Fibroblast of lung (primary cell): ENCODE measurements at regions not wholly inside any gene's neighbourhood (a gene's known extent, or its start where the extent isn't known, plus 50 kb on each side); places are given as distances from the start of the nearest gene placed in this dataset.

Source experiments
- DNase-seq, 2 donors: peaks; one replicate each; pipeline versions ENCODE4 v3.0.0 to v3.0.0-alpha.2; 2010; ENCODE audit warnings: low read depth in 2 of 2
- H2AFZ ChIP-seq: 2 replicates; pipeline ENCODE4 v1.5.1; 2012; ENCODE audit warnings: low read length, control low read depth, inconsistent platforms
- H3K27ac ChIP-seq: 2 replicates; pipeline ENCODE4 v1.5.1; 2011; ENCODE audit warnings: low read length, control low read depth; ENCODE audit not compliant: insufficient read depth
- H3K27me3 ChIP-seq: 2 replicates; pipeline ENCODE4 v1.5.1; 2011; ENCODE audit warnings: mild to moderate bottlenecking, low read length; ENCODE audit not compliant: control insufficient read depth, insufficient read depth
- H3K36me3 ChIP-seq: 2 replicates; pipeline ENCODE4 v1.5.1; 2011; ENCODE audit warnings: low read length; ENCODE audit not compliant: control insufficient read depth, insufficient read depth
- H3K4me1 ChIP-seq: 2 replicates; pipeline ENCODE4 v1.5.1; 2011; ENCODE audit warnings: low read length; ENCODE audit not compliant: control insufficient read depth, insufficient read depth; ENCODE audit errors: extremely low read depth
- H3K4me2 ChIP-seq: 2 replicates; pipeline ENCODE4 v1.5.1; 2011; ENCODE audit warnings: low read length, control low read depth; ENCODE audit not compliant: insufficient read depth; ENCODE audit errors: extremely low read depth
- H3K4me3 ChIP-seq, 4 experiments: fragments of 200-600 bp in 1 of 4; sonication (generic) in 1 of 4; replicated peaks in 1 of 4; 2 replicates each; pipeline ENCODE4 v1.5.1; 2011 to 2016; ENCODE audit warnings: low read length in 4 of 4, low read depth in 3 of 4, mild to moderate bottlenecking in 3 of 4, control low read depth in 2 of 4, inconsistent platforms in 1 of 4, mixed read lengths in 1 of 4; ENCODE audit not compliant: insufficient read depth in 1 of 4; ENCODE audit errors: control extremely low read depth in 1 of 4
- H3K79me2 ChIP-seq: 2 replicates; pipeline ENCODE4 v1.5.1; 2012; ENCODE audit warnings: mild to moderate bottlenecking, low read length, inconsistent platforms; ENCODE audit not compliant: control insufficient read depth, insufficient read depth
- H3K9ac ChIP-seq: 2 replicates; pipeline ENCODE4 v1.5.1; 2011; ENCODE audit warnings: mild to moderate bottlenecking, low read length, control low read depth; ENCODE audit not compliant: insufficient read depth
- H3K9me3 ChIP-seq: 2 replicates; pipeline ENCODE4 v1.5.1; 2012; ENCODE audit warnings: low read depth, low read length; ENCODE audit not compliant: control insufficient read depth, insufficient read depth
- H4K20me1 ChIP-seq: 2 replicates; pipeline ENCODE4 v1.5.1; 2011; ENCODE audit warnings: low read length; ENCODE audit not compliant: control insufficient read depth, insufficient read depth; ENCODE audit errors: extremely low read depth
- EZH2 ChIP-seq: IDR thresholded peaks from 2 replicates; pipeline ENCODE4 v1.5.1; 2012; ENCODE audit warnings: low read length, control low read depth, mild to moderate bottlenecking; ENCODE audit errors: missing control alignments
- TF ChIP-seq, protein P1 (sequence below), 2 donors: IDR thresholded peaks in 1 of 2; conservative IDR thresholded peaks in 1 of 2; 1 replicate in 1 of 2; 2 replicates in 1 of 2; pipeline ENCODE4 v1.5.1; 2011 to 2012; ENCODE audit warnings: low read length in 2 of 2, control low read depth in 1 of 2, inconsistent platforms in 1 of 2, low read depth in 1 of 2, mild to moderate bottlenecking in 1 of 2

- Histone ChIP-seq H3K4me1 (no peaks in the 10 kb centered on the region), H2AFZ (no peak overlapping the region), H3K4me2 (no peak overlapping the region), H3K36me3 (no peaks in the 10 kb centered on the region), H3K79me2 (no peaks in the 10 kb centered on the region), H3K4me3 (no peak overlapping the region), H3K27me3 (no peaks in the 10 kb centered on the region), H3K9ac (no peak overlapping the region), H3K27ac (no peak overlapping the region), H4K20me1 (no peaks in the 10 kb centered on the region), H3K9me3 (no peaks in the 10 kb centered on the region)
- TF ChIP-seq, protein P1, sequence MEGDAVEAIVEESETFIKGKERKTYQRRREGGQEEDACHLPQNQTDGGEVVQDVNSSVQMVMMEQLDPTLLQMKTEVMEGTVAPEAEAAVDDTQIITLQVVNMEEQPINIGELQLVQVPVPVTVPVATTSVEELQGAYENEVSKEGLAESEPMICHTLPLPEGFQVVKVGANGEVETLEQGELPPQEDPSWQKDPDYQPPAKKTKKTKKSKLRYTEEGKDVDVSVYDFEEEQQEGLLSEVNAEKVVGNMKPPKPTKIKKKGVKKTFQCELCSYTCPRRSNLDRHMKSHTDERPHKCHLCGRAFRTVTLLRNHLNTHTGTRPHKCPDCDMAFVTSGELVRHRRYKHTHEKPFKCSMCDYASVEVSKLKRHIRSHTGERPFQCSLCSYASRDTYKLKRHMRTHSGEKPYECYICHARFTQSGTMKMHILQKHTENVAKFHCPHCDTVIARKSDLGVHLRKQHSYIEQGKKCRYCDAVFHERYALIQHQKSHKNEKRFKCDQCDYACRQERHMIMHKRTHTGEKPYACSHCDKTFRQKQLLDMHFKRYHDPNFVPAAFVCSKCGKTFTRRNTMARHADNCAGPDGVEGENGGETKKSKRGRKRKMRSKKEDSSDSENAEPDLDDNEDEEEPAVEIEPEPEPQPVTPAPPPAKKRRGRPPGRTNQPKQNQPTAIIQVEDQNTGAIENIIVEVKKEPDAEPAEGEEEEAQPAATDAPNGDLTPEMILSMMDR (conservative IDR thresholded peaks at IDR 0.05 in 1 of 2, IDR thresholded peaks at IDR 0.05 in 1 of 2; ENCODE audit: low read depth in 1 of 2, low read length in 2 of 2) = no peak
- TF ChIP-seq EZH2 = no peak
- DNase-seq = no peak
These were observed 692.9 kb upstream of the EDIL3 start for GRCh38 chr5:85077581-85077980.

- DNase-seq = peak in 1 of 2 donors; percentile 37
- Histone ChIP-seq H3K9ac (no peak overlapping the region), H4K20me1 (no peaks in the 10 kb centered on the region), H3K27me3 (no peaks in the 10 kb centered on the region), H3K9me3 (no peaks in the 10 kb centered on the region), H3K79me2 (no peaks in the 10 kb centered on the region), H3K36me3 (no peaks in the 10 kb centered on the region), H2AFZ (no peak overlapping the region), H3K4me2 (no peak overlapping the region), H3K27ac (no peak overlapping the region), H3K4me1 (no peaks in the 10 kb centered on the region), H3K4me3 (no peak overlapping the region)
- TF ChIP-seq EZH2 = no peak
- TF ChIP-seq, protein P1 (conservative IDR thresholded peaks at IDR 0.05 in 1 of 2, IDR thresholded peaks at IDR 0.05 in 1 of 2; ENCODE audit: low read depth in 1 of 2, low read length in 2 of 2) = no peak
These were observed 711.7 kb upstream of the EDIL3 start for GRCh38 chr5:85096421-85096820.

GRCh38 chr5:85108471-85108870 is 723.8 kb upstream of the EDIL3 start:
- Histone ChIP-seq H3K79me2 (no peaks in the 10 kb centered on the region), H2AFZ (no peak overlapping the region), H3K4me1 (no peaks in the 10 kb centered on the region), H3K9me3 (no peaks in the 10 kb centered on the region), H3K27ac (no peak overlapping the region), H3K9ac (no peak overlapping the region), H3K4me2 (no peak overlapping the region), H4K20me1 (no peaks in the 10 kb centered on the region), H3K4me3 (no peak overlapping the region), H3K36me3 (no peaks in the 10 kb centered on the region), H3K27me3 (no peaks in the 10 kb centered on the region)
- no peak for DNase-seq
- TF ChIP-seq EZH2 = no peak
- TF ChIP-seq, protein P1 (conservative IDR thresholded peaks at IDR 0.05 in 1 of 2, IDR thresholded peaks at IDR 0.05 in 1 of 2; ENCODE audit: low read depth in 1 of 2, low read length in 2 of 2) = no peak
